Stimulated activated CD4-positive, alpha-beta T cell treated with anti-CD3 and anti-CD28 coated beads, TNF-alpha, amount 100 ng/mL, for 1 hour (primary cell): ENCODE measurements at regions not wholly inside any gene's neighbourhood (a gene's known extent, or its start where the extent isn't known, plus 50 kb on each side); places are given as distances from the start of the nearest gene placed in this dataset.
"Not testable (repeated sequence)": the region's sequence is repeated elsewhere in the genome, so short reads cannot be mapped to it uniquely, and the experiment has no call there.

Source experiments
- DNase-seq, 3 donors: peaks; one replicate each; pipeline ENCODE4 v3.0.0-alpha.2; 2020; ENCODE audit warnings: low read depth in 3 of 3, low spot score in 1 of 3

DNA sequence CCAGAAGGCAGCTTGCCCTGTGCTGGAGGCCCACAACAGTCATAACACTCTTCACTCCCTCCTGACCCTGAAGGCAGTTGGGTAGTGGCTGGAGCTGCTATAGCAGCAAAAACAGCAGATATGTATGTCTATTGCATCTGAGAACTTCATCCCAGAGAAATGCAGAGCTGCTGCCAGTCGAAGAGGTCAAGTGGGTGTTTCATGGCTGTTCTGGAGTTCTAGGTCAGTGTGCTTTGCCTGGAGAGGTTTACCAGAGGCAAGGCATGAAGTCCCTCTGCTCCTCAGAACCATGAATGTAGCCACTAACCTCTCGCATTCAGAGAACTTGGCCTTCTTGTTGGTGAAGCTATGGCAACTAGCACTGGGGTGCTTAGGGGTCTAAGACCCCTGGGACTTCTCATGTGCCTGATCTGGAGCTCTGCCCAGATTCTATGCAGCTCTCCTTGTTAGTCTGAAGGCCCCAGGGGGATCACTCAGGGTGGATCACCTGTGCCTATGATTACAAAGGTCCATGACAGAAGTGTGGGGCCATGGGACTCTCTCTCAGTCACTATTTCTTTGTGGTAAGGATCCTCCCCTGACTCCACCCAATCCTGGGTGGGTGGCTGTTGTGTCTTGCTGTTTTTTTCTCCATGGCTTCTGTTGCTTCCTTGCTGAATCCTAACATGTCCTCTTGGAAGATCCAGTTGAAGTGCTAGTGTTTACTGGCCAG lies 637.7 kb upstream of the TPTE start:
- not testable (repeated sequence) for DNase-seq

GRCh38 chr21:9888500-9888899 lies 632.9 kb upstream of the TPTE start:
- DNase-seq = not testable (repeated sequence)

- not testable (repeated sequence) for DNase-seq
Measured at GRCh38 chr21:9903579-9903978, 617.8 kb upstream of the TPTE start.

DNA sequence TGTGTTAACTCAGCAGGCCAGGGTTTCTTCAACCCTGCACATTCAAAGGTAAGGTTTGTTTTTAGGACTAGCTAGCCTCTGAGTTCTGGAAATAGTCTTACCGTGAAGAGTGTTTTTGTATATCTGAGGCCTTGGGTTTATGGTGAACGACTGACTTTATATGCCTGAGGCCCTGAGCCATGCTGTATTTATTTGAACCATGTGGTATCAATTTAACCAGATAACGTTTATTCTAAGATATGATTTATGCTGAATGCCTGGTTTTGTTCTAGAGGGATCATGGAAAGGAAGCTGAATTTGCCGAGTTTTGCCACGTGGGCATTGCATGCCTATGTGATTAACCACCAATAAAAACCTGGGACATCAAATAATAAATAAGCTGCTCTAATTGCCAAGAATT lies 607.2 kb upstream of the TPTE start:
- DNase-seq = not testable (repeated sequence)

DNA sequence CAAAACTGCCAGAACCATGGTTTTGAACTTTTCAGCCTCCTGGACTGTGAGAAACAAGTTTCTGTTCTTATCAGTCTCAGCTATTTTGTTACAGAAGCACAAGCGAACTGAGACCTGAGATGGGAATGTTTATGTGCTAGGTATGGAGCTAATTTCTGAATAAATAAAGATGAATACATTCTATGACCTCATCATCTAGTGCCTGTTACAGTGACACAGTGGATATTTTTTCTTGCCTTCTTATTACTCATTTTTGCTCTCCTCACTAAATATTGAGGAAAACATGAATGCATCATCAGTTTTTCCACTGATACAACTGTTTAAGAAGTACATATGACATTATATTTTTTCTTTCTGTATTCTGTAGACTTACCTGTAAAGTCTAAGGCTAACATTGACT lies 601.9 kb upstream of the TPTE start:
- not testable (repeated sequence) for DNase-seq

DNA sequence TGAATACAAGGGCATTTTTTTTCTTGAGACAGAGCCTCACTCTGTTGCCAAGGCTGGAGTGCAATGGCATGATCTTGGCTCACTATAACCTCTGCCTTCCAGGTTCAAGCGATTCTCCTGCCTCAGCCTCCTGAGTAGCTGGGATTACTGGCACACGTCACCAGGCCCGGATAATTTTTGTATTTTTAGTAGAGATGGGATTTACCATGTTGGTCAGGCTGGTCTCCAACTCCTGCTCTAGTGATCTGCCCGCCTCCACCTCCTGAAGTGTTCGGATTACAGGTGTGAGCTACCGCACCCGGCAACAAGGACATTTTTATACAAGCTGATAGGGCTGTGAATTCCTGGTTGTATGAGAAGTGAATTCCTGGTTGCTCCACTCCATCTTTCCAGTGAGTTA lies 577.7 kb upstream of the TPTE start:
- not testable (repeated sequence) for DNase-seq

DNA sequence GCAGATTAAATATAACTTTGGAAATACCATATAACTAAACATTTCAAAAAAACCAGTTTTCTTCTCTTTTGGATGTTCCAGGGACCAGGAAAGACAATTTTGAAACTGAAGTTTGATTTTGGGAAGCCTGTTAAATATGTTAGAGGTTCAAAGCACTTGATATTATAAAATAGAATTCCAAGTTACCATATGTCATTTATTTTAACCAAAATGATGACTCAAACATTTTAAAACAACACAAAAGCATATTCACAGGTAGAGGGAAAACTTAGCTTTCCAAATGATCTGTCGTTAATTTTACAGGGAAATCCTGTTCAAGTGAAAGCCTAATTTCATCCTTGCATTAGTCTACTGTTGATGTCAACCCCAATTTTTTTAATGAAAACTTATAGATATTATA lies 575.3 kb upstream of the TPTE start:
- DNase-seq = not testable (repeated sequence)

DNA sequence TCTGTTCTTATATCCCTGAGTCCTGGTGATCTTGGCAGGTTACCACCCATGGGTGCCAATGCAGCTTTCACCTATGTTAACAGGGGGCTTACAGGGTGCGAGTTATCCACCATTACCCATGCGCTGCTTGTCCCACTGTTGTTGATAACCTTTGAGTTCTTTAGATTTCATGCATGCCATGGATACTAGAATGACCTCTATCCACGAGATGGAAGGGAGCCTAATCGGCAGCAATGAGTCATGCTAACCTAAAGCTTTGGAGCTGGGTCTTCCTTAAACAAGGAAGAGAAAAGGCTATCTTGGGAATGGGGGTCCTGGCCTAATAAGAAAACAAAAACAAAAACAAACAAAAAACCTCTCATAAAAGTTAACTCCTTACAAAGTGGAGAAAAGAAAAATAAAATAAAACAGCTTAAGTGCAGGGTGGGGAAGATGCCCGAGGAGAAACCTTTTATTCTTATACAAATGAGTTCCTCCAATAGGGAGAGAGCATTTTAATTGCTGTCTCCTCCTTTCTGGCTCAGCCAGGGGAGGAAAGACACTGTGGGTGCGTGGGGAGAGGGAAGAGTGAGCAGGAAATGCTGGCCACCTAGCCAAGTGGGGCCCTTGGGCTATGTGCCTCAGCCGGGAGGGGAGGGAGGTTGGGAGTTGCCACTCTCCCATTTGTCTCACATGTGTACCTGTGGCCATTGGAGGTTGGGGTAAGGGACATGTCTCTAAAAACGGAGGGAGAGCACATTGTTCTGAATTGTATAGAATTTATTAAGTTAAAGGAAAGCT lies 571.7 kb upstream of the TPTE start:
- DNase-seq = not testable (repeated sequence)

DNA sequence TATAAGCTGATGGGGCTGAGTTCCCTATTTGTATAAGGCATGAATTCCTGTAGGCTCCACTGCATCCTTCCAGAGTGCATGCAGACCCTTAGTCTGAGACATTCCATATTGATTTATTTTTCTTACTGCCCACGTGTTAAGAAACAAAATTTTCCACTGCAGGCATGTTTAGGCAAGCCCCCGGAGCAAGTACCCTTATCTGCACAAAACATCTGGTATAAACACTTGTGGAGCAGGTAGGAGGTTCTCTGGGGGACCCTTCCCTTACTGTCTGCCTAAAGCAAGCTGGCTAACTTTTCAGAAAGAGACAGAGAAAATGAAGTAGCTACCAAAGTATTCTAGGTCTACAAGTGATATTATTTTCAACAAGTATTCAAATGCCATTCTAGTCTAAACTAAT lies 571.0 kb upstream of the TPTE start:
- DNase-seq = not testable (repeated sequence)

GRCh38 chr21:9958791-9959190 lies 562.6 kb upstream of the TPTE start:
- DNase-seq = not testable (repeated sequence)

DNA sequence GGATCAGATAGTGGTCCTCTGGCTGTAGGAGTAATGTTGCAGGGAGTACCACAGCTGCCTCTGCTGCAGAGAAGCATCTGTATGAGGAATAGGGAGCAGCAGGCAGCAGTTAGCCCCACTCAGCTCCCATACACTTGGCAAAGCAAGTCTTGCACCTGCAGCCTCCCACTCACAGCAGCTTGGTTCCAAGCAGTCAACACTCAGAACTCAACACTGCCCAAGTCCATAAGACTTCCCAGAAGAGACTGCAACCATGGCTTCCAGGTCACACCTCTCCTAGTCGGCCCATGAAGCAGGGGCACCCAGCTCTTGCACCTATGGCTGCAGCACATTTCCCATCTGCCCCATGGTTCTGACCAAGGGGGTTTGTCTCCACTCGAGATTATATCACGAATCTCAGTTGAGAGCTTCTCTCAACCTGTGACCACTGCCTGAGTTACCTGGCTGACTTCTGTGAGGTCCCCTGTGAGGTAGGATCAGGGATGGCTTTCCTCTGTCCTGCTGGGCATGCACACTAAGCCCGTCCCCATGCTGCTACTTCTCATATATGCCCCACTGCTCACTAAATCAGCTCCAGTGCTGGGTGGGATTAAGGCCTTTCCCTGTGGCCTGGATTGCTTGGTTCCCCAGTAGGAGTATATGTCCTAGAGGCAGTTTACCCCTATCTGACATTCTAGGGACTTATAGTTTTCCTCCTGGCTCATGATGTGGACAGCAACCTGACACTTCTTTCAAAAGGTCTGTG lies 562.0 kb upstream of the TPTE start:
- DNase-seq = not testable (repeated sequence)

DNA sequence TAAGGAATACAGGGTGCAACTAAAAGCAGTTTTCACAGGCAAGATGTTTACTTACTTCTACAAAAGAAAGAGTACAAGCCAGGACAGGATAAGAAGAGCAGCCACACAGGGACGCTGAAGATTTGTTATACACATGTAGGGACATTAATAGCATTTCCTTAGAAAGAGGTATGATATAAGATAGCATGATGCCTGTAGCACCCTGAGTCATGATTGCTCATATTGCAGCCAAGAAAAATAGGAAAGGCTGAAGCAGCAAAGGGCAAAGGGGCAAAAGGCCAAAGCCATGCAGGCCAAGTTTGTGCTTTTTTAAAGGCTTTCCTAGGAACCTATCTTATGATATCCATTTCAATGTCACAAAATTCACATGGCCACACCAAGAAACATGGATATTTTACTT lies 552.0 kb upstream of the TPTE start:
- DNase-seq = not testable (repeated sequence)

DNA sequence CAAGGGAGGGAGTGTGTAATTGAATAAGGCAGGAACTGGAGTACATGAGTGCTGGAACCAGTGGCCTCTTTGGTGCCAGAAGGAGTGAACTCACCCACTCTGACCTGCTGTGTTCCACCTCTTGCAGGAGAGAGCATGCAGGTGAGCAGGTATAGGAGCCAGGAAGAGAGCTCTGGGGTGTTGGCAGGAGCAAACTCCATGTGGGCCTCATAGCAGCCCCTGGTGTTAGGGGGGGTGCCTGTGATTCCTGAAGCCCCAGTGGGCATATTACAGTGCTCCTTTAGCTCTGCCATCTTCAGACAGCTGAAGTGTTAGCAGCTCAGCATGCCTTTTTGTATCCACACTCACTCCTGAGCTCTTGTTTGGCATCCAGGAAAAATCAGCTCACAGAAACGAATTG lies 549.4 kb upstream of the TPTE start:
- not testable (repeated sequence) for DNase-seq

DNA sequence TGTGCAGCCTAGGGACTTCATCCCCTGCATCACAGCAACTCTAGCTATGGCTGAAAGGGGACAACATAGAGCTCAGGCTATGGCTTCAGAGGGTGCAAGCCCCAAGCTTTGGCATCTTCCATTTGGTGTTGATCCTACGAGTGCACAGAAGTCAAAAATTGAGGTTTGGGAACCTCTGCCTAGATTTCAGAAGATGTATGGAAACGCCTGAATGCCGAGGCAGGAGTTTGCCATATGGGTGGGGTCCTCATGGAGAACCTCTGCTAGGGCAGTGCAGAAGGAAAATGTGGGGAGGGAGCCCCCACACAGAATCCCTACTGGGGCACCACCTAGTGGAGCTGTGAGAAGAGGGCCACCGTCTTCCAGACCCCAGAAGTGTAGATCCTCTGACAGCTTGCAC lies 543.0 kb upstream of the TPTE start:
- DNase-seq = not testable (repeated sequence)

- not testable (repeated sequence) for DNase-seq
Measured at GRCh38 chr21:9997507-9997906, 523.9 kb upstream of the TPTE start.

GRCh38 chr21:10002762-10003313 lies 518.5 kb upstream of the TPTE start:
- DNase-seq = not testable (repeated sequence)

GRCh38 chr21:10005791-10006190 lies 515.6 kb upstream of the TPTE start:
- not testable (repeated sequence) for DNase-seq

- DNase-seq = not testable (repeated sequence)
Measured at GRCh38 chr21:10016991-10017390, 504.4 kb upstream of the TPTE start.

- not testable (repeated sequence) for DNase-seq
Measured at GRCh38 chr21:10017757-10018156, 503.6 kb upstream of the TPTE start.

- not testable (repeated sequence) for DNase-seq
Measured at GRCh38 chr21:10021462-10021861, 499.9 kb upstream of the TPTE start.

DNA sequence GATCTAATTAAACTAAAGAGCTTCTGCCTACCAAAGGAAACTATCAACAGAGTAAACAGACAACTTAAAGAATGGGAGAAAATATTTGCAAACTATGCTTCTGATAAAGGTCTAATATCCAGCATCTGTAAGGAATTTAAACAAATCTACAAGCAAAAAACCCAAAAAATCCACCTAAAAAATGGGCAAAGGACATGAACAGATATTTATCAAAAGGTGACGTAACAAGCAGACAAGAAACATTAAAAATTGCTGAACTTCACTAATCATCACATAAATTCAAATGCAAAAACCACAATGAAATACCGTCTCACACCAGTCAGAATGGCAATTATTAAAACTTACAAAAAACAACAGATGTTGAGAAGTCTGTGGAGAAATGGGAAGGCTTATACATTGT lies 498.6 kb upstream of the TPTE start:
- DNase-seq = not testable (repeated sequence)
